Left cardiac atrium (tissue), 4 donors: ENCODE measurements at regions not wholly inside any gene's neighbourhood (a gene's known extent, or its start where the extent isn't known, plus 50 kb on each side); places are given as distances from the start of the nearest gene placed in this dataset.

Experiments
- ATAC-seq, 2 donors: fragments of 200-7000 bp; cut with Tn5 transposase; one replicate each; pipeline ENCODE4 v1.9.1; 2020; ENCODE audit warnings: mild to moderate bottlenecking in 2 of 2, moderate library complexity in 2 of 2
- DNase-seq: peaks from one replicate; pipeline ENCODE4 v3.0.0-alpha.2; 2020
- intact Hi-C, 2 donors: fragments of 100-400 bp; cut with DNase I; formaldehyde crosslinking; loops; one replicate each; pipeline versions ENCODE4 v1.14.1 to v1.15.1; 2022 to 2023
- donor health status: DM: no; HTN: yes; CAD: no.
- donor health status: DM: no; HTN: yes; CAD: no; lungs with severe emphysema.
- donor health status: DM: yes; HTN: yes; CAD: no.
- donor health status: Dilated cardiomyopathy.

DNA sequence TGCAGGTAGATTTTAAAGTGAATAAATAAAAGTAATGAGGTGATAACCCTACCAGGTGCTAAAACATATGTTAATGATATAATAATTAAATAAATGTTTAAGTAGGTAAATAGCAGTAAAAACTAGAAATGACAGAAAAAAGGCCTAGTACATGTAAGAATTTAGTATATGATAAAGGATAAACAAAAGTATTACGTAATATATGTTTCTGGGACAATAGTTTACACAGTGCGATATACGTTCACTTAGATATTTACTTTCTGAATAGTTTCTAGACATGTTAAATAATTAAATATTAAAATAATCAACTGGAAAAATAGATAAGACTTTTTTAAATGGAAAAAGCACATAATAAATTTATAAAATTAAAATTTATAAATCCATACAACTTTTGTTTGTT lies 340.9 kb downstream of the LIG4 start:
- ATAC-seq (no peak), DNase-seq (no peak)
- intact Hi-C loops, result no loop called here

DNA sequence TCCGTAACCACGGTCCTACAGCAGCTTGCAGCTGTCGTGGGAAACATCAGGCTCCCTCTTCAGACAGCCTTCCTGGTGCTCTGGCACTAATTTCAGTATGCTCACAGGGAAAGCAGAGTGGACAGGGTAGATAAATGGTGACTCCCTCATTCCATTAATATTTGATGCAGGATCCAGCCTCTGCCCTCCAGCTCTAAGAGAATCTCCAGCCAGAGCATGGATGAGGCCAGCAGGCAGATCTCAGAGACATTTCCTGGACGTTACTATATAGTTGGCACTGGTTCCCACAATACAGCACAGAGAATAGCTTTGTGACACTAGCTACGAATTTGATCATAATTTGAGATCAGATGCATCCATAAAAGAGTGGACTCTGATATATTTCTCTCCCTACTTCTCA lies 341.4 kb downstream of the LIG4 start:
- DNase-seq, result no peak
- intact Hi-C loops, result no loop called here
- no peak for ATAC-seq

GRCh38 chr13:107870400-107870799 lies 344.9 kb downstream of the LIG4 start:
- DNase-seq (no peak), ATAC-seq (no peak)
- intact Hi-C loops, result no loop called here

- ATAC-seq (peak; percentile 30 to 73), DNase-seq (no peak)
- intact Hi-C loops, result no loop called here
These were observed 347.4 kb downstream of the LIG4 start for GRCh38 chr13:107867701-107868661.

- peak; percentile 34 for ATAC-seq
- DNase-seq, result peak; percentile 28
- intact Hi-C loops, result no loop called here
These were observed 348.3 kb downstream of the LIG4 start for GRCh38 chr13:107866941-107867623.

DNA sequence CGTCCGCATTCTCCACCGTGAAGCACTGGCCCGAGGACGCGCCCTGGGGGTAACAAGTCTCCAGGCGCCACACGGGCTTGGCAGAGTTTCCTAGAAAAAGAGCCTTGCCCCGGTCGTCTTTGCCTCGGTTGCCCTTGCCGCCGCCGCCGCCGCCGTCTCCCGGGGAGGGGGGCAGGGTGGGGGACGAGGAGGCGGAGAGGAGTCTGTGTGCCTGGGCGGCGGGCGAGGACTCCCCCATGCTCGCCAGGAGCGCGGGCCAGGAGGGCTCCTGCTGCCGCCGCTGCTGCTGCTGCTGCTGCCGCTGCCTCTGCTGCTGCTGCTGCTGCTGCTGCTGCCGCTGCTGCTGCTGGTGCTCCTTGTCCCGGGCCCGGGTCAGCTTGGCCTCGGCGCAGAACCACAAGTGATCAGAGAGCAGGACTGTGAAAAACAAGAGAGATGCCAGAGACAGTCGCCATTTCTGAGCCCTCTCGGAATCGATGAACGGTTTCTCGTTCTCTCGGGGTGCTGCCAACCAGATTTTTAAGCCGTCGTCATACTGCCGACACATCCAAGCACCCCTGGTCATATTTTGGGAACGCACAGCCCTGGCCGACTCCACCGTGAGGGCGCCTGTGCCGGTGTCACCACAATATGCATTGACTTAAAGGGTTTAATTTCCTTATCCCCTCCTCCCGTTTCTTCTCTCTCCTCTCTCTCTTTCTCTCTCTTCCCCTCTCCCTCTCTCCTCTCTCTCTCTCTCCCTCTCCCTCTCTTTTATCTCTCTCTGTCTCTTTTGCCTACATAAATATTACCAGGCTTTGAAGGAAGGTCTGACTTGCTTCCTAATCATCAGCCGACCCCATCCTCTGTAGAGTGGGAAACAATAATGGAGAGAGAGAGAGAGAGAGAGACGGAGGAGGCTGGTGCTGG lies 349.1 kb downstream of the LIG4 start:
- intact Hi-C loops, result no loop called here

GRCh38 chr13:107865643-107866031 lies 349.7 kb downstream of the LIG4 start:
- intact Hi-C loops, result no loop called here
- DNase-seq (no peak), ATAC-seq (no peak)

More for the DNA sequence above, 349.1 kb downstream of the LIG4 start:
- DNase-seq (no peak), ATAC-seq (peak in 1 of 2 donors; percentile 25)

- ATAC-seq (no peak), DNase-seq (no peak)
- intact Hi-C loops, result no loop called here
These were observed 350.1 kb downstream of the LIG4 start for GRCh38 chr13:107865318-107865575.

DNA sequence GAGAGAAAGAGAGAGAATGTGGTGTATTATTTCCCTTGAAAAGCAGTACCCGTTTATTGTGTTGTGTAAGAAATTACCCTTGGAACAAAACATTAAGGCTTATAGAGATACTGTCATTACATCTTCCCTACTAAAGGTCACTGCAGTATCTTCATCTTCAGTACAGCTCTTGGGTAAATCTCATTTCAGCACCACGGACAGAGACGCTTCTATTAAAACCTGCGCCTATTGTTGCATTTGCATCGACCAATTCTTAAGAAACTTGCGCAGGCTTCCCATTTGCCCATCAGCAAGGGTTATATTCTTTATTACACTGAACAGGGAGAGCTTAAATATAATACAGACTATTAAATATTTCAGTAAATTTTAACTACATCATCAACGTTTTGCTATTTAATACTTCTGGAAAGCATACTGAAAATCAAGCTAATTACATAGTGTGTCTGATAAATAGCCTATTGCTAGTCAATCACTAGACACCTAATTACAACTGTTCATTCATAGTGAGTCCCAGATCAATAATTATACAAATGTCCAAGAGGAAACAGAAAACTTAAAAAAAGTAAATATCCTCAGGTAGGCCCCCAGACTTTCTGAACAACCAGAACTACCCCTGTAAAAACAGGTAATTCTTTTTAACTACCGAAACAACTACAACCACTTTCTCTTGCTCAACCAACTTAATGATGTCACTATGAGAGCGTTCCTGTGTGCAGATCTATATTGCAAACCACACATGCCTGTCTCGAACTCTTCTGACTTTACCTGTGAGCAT lies 350.6 kb downstream of the LIG4 start:
- intact Hi-C loops, result no loop called here
- ATAC-seq (no peak), DNase-seq (no peak)

DNA sequence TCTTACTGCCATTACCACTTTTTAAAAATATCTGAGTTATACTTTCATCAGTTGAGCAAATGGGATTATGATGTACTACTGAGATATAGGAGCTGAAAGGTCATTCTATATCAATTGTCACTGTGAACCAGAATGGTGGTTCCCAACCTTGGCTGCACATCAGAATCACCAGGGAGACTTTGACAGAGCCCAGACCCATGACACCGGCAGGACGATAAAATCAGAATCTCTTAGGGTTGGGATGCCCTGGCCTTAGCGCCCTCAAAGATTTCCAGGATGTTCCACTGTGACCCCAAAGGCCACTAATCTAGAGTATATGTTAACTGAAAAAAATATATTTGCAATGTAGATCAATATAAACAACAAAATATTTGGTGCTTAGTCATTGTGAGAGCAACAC lies 355.1 kb downstream of the LIG4 start:
- intact Hi-C loops, result no loop called here
- ATAC-seq (no peak), DNase-seq (no peak)

- ATAC-seq, result no peak
- no peak for DNase-seq
- intact Hi-C loops, result no loop called here
These were observed 360.5 kb downstream of the LIG4 start for GRCh38 chr13:107854880-107855279.

DNA sequence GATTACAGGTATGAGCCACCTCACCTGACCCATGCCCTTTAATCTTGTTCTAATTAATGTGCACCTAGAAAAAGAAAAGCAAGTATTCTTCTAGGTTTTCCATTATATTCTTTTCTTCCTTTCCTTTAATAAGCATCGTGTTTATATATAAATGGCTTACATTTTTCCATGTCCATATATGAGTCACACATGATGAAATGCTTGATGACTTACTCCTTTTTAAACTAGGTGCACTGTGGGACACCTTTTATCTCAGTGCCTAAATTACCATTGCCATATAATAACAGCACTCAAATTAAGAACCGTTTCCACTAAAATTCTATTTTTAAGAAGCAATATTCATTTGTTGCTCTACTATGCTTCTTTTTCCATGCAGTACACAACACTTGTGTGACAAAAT lies 363.3 kb downstream of the LIG4 start:
- intact Hi-C loops, result no loop called here
- DNase-seq (no peak), ATAC-seq (no peak)

DNA sequence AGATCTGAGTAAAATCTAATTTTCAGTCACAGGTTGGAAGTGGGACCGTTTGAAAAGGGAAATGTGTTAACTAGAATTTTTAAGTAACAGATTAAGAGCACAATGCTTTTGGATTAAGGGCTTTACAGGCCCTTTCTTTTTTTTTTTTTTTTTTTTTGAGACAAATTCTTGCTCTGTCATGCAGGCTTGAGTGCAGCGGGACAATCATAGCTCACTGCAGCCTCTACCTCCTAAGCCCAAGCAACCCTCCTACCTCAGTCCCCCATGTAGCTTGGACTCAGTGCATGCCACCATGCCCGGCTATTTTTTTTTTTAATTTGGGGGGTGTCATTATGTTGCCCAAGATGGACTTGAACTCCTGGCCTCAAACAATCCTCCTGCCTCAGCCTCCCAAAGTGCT lies 363.7 kb downstream of the LIG4 start:
- no peak for DNase-seq
- intact Hi-C loops, result no loop called here
- ATAC-seq, result no peak

GRCh38 chr13:107847406-107847805 lies 367.9 kb downstream of the LIG4 start:
- intact Hi-C loops, result no loop called here
- ATAC-seq (no peak), DNase-seq (no peak)

DNA sequence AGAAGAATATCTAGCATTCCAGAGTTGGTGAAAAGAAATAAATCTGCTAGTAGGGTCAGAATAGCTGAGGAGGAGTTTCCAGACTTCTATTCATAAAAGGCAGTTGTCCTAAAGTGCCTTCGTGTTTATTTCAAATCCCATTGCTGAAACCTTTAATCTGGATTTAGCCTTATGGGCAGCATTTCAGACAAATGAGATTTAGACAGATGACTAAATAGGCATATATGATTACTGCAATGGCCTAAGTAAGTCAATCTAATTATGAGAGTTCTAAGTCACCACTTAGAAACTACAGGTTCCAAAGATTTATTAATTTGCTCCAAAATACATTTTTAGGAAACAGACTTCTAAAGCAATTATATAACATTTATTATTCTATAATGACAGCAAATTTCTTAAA lies 368.7 kb downstream of the LIG4 start:
- intact Hi-C loops, result no loop called here
- DNase-seq, result no peak
- no peak for ATAC-seq

- ATAC-seq, result no peak
- no peak for DNase-seq
- intact Hi-C loops, result no loop called here
These were observed 369.4 kb downstream of the LIG4 start for GRCh38 chr13:107845911-107846310.

DNA sequence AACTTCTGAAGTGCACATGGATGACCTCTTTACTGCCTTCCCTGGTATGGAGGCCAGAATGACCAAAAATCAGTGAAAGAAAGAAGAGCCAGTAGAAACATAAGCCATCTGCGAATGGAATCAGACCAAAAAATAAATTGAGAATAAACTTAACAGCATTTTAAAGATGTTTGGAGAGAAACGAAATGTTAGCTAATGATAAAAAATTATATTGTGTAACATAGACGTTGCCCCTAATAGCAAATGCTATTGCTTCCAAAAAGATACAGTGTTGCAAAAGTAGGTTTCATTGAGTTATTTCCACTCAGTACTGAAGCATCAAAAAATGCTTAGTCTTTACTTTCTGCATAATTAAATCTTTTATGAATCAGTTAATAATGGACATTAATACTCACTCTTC lies 371.7 kb downstream of the LIG4 start:
- intact Hi-C loops, result no loop called here

GRCh38 chr13:107843281-107843680 lies 372.1 kb downstream of the LIG4 start:
- ATAC-seq (no peak), DNase-seq (no peak)
- intact Hi-C loops, result no loop called here

More for the DNA sequence above, 371.7 kb downstream of the LIG4 start:
- DNase-seq (no peak), ATAC-seq (no peak)

- DNase-seq (no peak), ATAC-seq (no peak)
- intact Hi-C loops, result no loop called here
These were observed 372.7 kb downstream of the LIG4 start for GRCh38 chr13:107842562-107843180.
